KMS-11 (cell line): ENCODE measurements at regions not wholly inside any gene's neighbourhood (a gene's known extent, or its start where the extent isn't known, plus 50 kb on each side); places are given as distances from the start of the nearest gene placed in this dataset.

Experiments used
- H2AFZ ChIP-seq: fragments of 200-600 bp; sonication (generic); 2 replicates; pipeline ENCODE4 v1.6.1; 2016; ENCODE audit warnings: antibody characterized with exemption, mixed run types, low read depth
- H3K27ac ChIP-seq: fragments of 200-600 bp; sonication (generic); 2 replicates; pipeline ENCODE4 v1.6.1; 2016; ENCODE audit warnings: mild to moderate bottlenecking, mixed run types
- H3K27me3 ChIP-seq: fragments of 200-600 bp; sonication (generic); 2 replicates; pipeline ENCODE4 v1.6.1; 2017; ENCODE audit warnings: mild to moderate bottlenecking, low read depth, mixed run types, moderate library complexity; ENCODE audit not compliant: insufficient read depth
- H3K36me3 ChIP-seq: fragments of 200-600 bp; sonication (generic); 2 replicates; pipeline ENCODE4 v1.6.1; 2017; ENCODE audit warnings: mild to moderate bottlenecking, mixed run types; ENCODE audit not compliant: insufficient read depth
- H3K4me1 ChIP-seq: fragments of 200-600 bp; sonication (generic); 2 replicates; pipeline ENCODE4 v1.6.1; 2016; ENCODE audit warnings: mild to moderate bottlenecking, low read depth, mixed run types; ENCODE audit not compliant: poor library complexity, severe bottlenecking
- H3K4me2 ChIP-seq: fragments of 200-600 bp; sonication (generic); 2 replicates; pipeline ENCODE4 v1.7.0; 2016; ENCODE audit warnings: mild to moderate bottlenecking, mixed run types
- H3K4me3 ChIP-seq: fragments of 200-600 bp; sonication (generic); IDR thresholded peaks from 2 replicates; pipeline ENCODE4 v1.6.1; 2017; ENCODE audit warnings: low read depth, low read length, mixed read lengths; ENCODE audit not compliant: insufficient read depth
- H3K79me2 ChIP-seq: fragments of 200-600 bp; sonication (generic); 2 replicates; pipeline ENCODE4 v1.6.1; 2016; ENCODE audit warnings: low read depth, mixed run types; ENCODE audit not compliant: insufficient read depth
- H3K9ac ChIP-seq: fragments of 200-600 bp; sonication (generic); 2 replicates; pipeline ENCODE4 v1.6.1; 2016; ENCODE audit warnings: mild to moderate bottlenecking, mixed run types
- H4K20me1 ChIP-seq: fragments of 200-600 bp; sonication (generic); 2 replicates; pipeline ENCODE4 v1.6.1; 2016; ENCODE audit warnings: mild to moderate bottlenecking, mixed run types; ENCODE audit not compliant: insufficient read depth
- CTCF ChIP-seq: fragments of 200-600 bp; sonication (generic); conservative IDR thresholded peaks from 2 replicates; pipeline ENCODE4 v1.6.1; 2017; ENCODE audit warnings: low read depth, mild to moderate bottlenecking, antibody characterized with exemption, low read length, moderate library complexity, mixed read lengths

DNA sequence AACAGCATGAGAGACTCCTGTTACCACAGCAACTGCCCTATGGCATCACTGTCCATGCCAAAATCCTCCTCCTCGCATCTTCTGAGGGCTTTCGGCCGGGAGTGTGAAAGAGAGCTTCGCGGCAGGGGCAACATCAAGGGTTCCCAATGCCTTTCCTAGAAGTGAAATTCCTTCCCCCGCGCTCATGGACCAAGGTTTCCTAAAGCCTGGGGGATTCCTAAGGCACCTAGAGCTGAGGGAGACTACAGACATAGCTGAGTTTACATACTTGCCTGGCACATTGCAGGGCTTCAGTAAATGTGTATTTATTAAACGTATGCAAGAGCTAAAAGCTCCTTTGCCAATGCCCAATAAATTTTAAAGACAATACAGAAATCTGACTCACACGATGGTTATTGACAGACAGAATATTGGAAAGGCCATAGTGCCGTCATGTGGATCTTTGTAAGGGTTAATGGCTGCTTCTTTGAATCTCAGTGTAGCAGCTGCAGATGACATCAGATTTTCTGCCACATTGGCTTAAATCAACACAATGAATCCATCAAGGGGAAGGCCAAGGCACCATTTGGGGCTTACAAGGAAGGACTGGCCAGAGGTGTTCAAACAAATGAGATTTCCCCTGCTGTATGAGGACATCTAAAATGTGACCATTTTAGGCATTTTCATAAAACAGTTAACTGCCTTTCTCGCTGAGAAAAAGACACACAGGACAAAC, 281.2 kb upstream of the JARID2 start:
- no peak overlapping the region for H2AFZ ChIP-seq
- no peaks in the 10 kb centered on the region for H3K27me3 ChIP-seq
- H4K20me1 ChIP-seq, result no peaks in the 10 kb centered on the region
- H3K27ac ChIP-seq, result no peak overlapping the region
- TF ChIP-seq CTCF, result no peak
- H3K4me1 ChIP-seq, result no peaks in the 10 kb centered on the region
- H3K4me3 ChIP-seq, result no peak overlapping the region
- H3K9ac ChIP-seq, result no peak overlapping the region
- no peak overlapping the region for H3K4me2 ChIP-seq
- H3K36me3 ChIP-seq, result no peaks in the 10 kb centered on the region
- no peaks in the 10 kb centered on the region for H3K79me2 ChIP-seq

DNA sequence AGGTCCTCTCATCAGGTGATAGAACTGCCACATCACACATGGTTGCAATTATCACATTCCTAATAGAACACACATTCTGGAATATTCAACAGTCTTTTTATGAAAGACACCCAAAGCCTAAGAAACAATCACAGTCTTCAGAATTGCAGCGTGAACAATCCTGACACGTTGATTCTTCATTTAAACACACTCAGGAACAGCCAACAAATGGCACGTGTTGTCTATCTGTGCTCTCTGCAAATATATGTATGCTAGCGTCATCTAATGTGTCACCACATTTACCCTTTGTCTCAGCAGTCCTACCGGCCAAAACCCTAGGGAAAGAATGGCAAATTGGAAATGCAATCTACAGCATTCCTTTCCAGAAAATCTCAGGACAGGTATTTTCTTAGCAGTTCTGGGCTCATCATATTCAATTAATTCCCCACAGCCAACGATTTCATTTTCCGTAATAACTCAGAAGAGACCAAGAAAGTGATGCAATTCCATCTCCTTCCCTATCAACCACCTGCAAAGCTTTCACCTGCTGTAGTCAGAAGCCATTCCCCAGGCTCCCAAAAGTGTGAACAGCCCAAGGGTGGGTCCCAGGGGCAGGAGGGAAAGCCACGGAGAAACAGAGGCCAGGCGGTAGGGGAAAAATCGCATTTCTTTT, 280.3 kb upstream of the JARID2 start:
- Histone ChIP-seq H3K9ac (no peak overlapping the region), H3K4me3 (no peak overlapping the region), H4K20me1 (no peaks in the 10 kb centered on the region), H3K79me2 (no peaks in the 10 kb centered on the region), H3K27me3 (no peaks in the 10 kb centered on the region), H2AFZ (no peak overlapping the region), H3K27ac (no peak overlapping the region), H3K4me1 (no peaks in the 10 kb centered on the region), H3K36me3 (no peaks in the 10 kb centered on the region), H3K4me2 (no peak overlapping the region)
- no peak for TF ChIP-seq CTCF

DNA sequence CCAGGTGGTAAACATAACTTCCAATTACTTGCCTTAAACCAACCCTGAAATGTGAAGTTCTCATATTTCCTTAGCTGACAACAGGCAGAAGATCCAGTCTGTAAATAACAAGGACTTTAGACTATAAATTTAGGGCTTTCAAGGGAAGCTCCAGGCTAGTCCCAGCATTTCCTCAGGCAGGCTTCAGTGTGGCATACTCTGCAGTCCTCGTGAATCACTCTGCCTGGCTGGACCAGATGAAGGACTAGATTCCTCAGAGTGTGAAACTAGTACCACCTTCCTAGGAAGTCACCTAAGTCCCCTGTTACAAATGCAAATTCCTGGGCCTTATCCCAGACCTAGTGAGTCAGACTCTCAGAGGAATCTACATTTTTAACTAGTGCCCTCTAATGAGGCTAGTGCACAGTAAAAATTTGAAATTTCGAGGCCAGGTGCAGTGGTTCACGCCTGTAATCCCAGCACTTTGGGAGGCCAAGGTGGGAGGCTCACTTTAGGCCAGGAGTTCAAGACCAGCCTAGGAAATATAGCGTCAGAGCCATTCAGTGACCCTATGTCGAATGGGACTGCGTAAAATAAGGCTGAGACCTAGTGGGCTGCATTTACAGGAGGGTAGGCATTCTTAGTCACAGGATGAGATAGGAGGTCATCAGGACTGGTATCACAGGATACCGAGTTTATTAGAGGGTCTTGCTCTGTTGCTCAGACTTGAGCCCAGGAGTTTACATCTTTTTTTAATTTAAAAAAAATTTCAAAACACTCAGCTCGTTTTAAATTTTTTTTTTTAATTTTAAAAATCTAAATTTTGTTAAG, 279.6 kb upstream of the JARID2 start:
- Histone ChIP-seq H3K79me2 (no peaks in the 10 kb centered on the region), H3K9ac (no peak overlapping the region)
- no peak for TF ChIP-seq CTCF

DNA sequence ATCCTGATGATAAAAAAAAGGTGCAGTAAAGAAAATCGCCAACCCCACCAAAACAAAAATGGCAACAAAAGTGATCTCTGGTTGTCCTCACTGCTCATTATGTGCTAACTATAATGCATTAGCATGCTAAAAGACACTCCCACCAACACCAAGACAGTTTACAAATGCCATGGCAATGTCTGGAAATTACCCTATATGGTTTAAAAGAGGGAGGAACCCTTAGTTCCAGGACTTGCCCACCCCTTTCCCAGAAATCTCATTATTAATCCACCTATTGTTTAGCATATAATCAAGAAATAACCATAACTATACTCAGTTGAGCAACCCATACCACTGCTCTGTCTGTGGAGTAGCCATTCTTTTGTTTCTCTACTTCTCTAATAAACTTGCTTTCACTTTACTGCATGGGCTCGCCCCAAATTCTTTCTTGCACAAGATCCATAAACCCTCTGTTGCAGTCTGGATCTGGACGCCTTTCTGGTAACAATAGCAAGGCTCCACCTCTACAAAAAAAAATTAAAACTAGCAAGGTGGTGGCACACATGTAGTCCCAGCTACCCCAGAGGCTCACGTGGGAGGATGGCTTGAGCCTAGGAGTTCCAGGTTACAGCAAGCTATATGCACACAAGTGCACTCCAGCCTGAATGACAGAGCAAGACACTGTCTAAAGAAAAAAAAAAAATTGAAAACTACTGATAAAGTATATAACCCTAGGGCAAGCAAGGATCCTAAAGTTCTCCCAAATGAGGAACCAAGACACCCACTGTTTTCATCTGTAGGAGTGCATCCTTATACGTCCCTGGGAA, 278.8 kb upstream of the JARID2 start:
- Histone ChIP-seq H3K79me2 (no peaks in the 10 kb centered on the region), H3K4me3 (no peak overlapping the region), H3K27me3 (no peaks in the 10 kb centered on the region), H3K36me3 (no peaks in the 10 kb centered on the region), H3K4me1 (no peaks in the 10 kb centered on the region), H3K27ac (no peak overlapping the region), H3K9ac (no peak overlapping the region), H4K20me1 (no peaks in the 10 kb centered on the region), H3K4me2 (no peak overlapping the region), H2AFZ (no peak overlapping the region)
- TF ChIP-seq CTCF, result no peak

More for the DNA sequence above, 279.6 kb upstream of the JARID2 start:
- Histone ChIP-seq H3K27ac (no peak overlapping the region), H3K4me1 (no peaks in the 10 kb centered on the region), H3K4me2 (no peak overlapping the region), H3K27me3 (no peaks in the 10 kb centered on the region), H4K20me1 (no peaks in the 10 kb centered on the region), H3K36me3 (no peaks in the 10 kb centered on the region), H2AFZ (no peak overlapping the region), H3K4me3 (no peak overlapping the region)
